ENCODE measurements at regions not wholly inside any gene's neighbourhood (a gene's known extent, or its start where the extent isn't known, plus 50 kb on each side); places are given as distances from the start of the nearest gene placed in this dataset.

- POLR2A ChIA-PET = no interaction called here
- 0% methylated on average over 4 of the region's 4 CpGs for WGBS (ENCODE audit: insufficient coverage, low coverage, missing lambda C conversion rate)
- no peak overlapping the region for H3K4me3 ChIP-seq
Observed at GRCh38 chr9:93892748-93893147, 62.4 kb downstream of the BARX1 start.

More at GRCh38 chr9:93892748-93893147, 62.4 kb downstream of the BARX1 start:
- ATAC-seq = no peak
- Histone ChIP-seq H3K27me3 (ENCODE audit: control insufficient read depth in 2 of 2, insufficient read depth in 2 of 2, low read length in 2 of 2) (peaks cover 0 to 4% of the 10 kb centered on the region in 2 experiments; a peak in 1 of 5 replicates), H3K9ac (ENCODE audit: insufficient read depth in 1 of 2, low read depth in 2 of 2, low read length in 2 of 2) (no peak overlapping the region), H3K9me3 (replicated peaks; ENCODE audit: control insufficient read depth, insufficient read depth, low read depth, low read length) (no peaks in the 10 kb centered on the region; the same call in 1 of the 2 replicates), H3K4me1 (replicated peaks in 1 of 2; ENCODE audit: control insufficient read depth in 2 of 2, insufficient read depth in 2 of 2, low read length in 2 of 2) (no peaks in the 10 kb centered on the region), H2AFZ (ENCODE audit: low read depth, low read length) (no peak overlapping the region), H3K36me3 (ENCODE audit: control insufficient read depth, insufficient read depth, low read length) (no peaks in the 10 kb centered on the region), H3K27ac (ENCODE audit: extremely low read depth, low read depth, low read length) (no peak overlapping the region), H3K79me2 (ENCODE audit: control insufficient read depth, insufficient read depth, low read length) (no peaks in the 10 kb centered on the region), H3K9me1 (ENCODE audit: control insufficient read depth, insufficient read depth, low read length) (no peaks in the 10 kb centered on the region), H4K20me1 (replicated peaks; ENCODE audit: control insufficient read depth, insufficient read depth, low read length) (no peaks in the 10 kb centered on the region), H3K4me2 (ENCODE audit: insufficient read depth, low read length) (no peak overlapping the region)
- intact Hi-C loops (cut with micrococcal nuclease) (no loop called here), in situ Hi-C loops (cut with MboI) (no loop called here)
- CTCF ChIA-PET (ENCODE audit: low intra/inter-chr PET ratio) = no interaction called here
- peak; percentile 95 for TF ChIP-seq ZNF124 (CRISPR knock-in tag; IDR thresholded peaks at IDR 0.05)
- no peak for TF ChIP-seq KLF10 (CRISPR knock-in tag; IDR thresholded peaks at IDR 0.05)
- TF ChIP-seq MAFK (IDR thresholded peaks at IDR 0.05; ENCODE audit: low read length) = no peak
- TF ChIP-seq ZNF785 (CRISPR knock-in tag; IDR thresholded peaks at IDR 0.05) = no peak
- TF ChIP-seq ZFP36 (IDR thresholded peaks at IDR 0.05; ENCODE audit: low read depth, low read length, partially characterized antibody) = no peak
- TF ChIP-seq CBX5 (IDR thresholded peaks at IDR 0.05; ENCODE audit: borderline replicate concordance, low read depth) = peak; percentile 79; the same call in 1 of the 2 replicates
- TF ChIP-seq MCM5 (IDR thresholded peaks at IDR 0.05; ENCODE audit: low read depth) = no peak
- TF ChIP-seq ZNF121 (CRISPR knock-in tag; conservative IDR thresholded peaks at IDR 0.05) = no peak
- TF ChIP-seq CEBPB (tag; IDR thresholded peaks at IDR 0.05) = no peak
- no peak for TF ChIP-seq SMAD1 (IDR thresholded peaks at IDR 0.05; ENCODE audit: low read depth, low read length, partially characterized antibody)
- TF ChIP-seq CTBP1 (IDR thresholded peaks at IDR 0.05; ENCODE audit: borderline replicate concordance) = no peak
- peak in 1 of 2 experiments; percentile 52; a peak in 1 of 3 replicates for TF ChIP-seq CBX3 (IDR thresholded peaks at IDR 0.05; ENCODE audit: borderline replicate concordance in 1 of 2, low read length in 2 of 2)
- TF ChIP-seq MAX (CRISPR knock-in tag; IDR thresholded peaks at IDR 0.05) = no peak
- no peak for TF ChIP-seq ARID4B (CRISPR knock-in tag; IDR thresholded peaks at IDR 0.05)
- TF ChIP-seq ARID1B (IDR thresholded peaks at IDR 0.05) = no peak
- TF ChIP-seq TRIM28 (IDR thresholded peaks at IDR 0.05) = peak; percentile 55; the same call in 1 of the 2 replicates
- TF ChIP-seq SMAD3 (CRISPR knock-in tag; conservative IDR thresholded peaks at IDR 0.05) = no peak
- no peak for TF ChIP-seq ZZZ3 (IDR thresholded peaks at IDR 0.05)
- no peak for FAIRE-seq
- no TSS peak for BruUV-seq (replicated peaks)
- no peak for DNase-seq (ENCODE audit: extremely low read depth in 1 of 4, low spot score in 3 of 4)
